Sigmoid colon (tissue), 4 donors: ENCODE measurements at regions not wholly inside any gene's neighbourhood (a gene's known extent, or its start where the extent isn't known, plus 50 kb on each side); places are given as distances from the start of the nearest gene placed in this dataset.

Source experiments
- CTCF ChIP-seq, 4 experiments: fragments of 450-650 bp in 3 of 4; fragments of 200-600 bp in 1 of 4; IDR thresholded peaks; one replicate each; pipeline ENCODE4 v1.5.1; 2016 to 2019; ENCODE audit warnings: antibody characterized with exemption in 4 of 4, mild to moderate bottlenecking in 3 of 4, moderate library complexity in 2 of 4
- POLR2AphosphoS5 ChIP-seq, 4 donors: sonication (generic); formaldehyde crosslinking; IDR thresholded peaks; one replicate each; pipeline ENCODE4 v1.6.1; 2017; ENCODE audit warnings: antibody characterized with exemption in 4 of 4

DNA sequence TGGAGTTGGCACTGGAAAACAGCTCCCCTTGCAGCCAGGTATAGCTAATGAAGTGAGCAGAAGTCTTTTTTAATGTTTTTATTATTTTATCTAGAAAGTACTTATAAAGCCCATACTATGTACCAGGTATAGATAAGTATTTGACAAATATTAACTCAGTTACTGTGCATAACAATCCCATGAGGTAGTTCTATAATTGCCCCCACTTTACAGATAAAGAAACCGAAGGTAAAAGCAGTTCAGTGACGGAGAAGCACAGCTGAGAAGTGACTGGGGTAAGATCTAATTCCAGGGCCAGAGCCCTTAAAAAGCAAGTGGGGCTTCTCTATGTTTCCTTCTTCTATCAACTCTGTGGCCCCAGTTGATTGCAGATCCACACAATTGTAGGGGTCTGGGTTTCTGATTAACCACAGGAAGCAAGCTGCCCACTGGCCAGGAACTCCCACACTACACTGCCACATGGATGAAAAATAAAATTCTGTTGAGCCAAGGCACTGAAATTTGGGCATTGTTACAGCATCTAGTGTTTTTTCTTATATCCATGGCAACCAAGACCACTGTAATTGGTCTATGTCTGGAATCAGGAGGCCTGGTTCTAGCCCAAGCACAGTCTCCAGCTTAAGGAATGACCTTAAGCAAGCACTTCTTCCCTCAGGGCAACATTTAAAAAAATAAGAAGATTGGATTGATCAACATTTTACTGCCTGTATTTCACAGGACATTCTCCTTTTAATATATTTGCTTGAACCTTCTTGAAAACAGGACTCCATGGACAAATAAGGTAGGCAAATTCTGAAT, 55.3 kb upstream of the TEAD1 start:
- TF ChIP-seq CTCF (IDR thresholded peaks at IDR 0.05) (no peak), POLR2AphosphoS5 (IDR thresholded peaks at IDR 0.05) (no peak)
